Epithelial cell of proximal tubule (primary cell): ENCODE measurements at regions not wholly inside any gene's neighbourhood (a gene's known extent, or its start where the extent isn't known, plus 50 kb on each side); places are given as distances from the start of the nearest gene placed in this dataset.

Experiments
- DNase-seq: peaks from one replicate; pipeline ENCODE4 v3.0.0-alpha.2; 2011; ENCODE audit warnings: low read depth
- H3K4me3 ChIP-seq: 2 replicates; pipeline ENCODE4 v1.5.1; 2011; ENCODE audit warnings: low read depth, mild to moderate bottlenecking, low read length
- TF ChIP-seq, protein P1 (sequence below): conservative IDR thresholded peaks from 2 replicates; pipeline ENCODE4 v1.5.1; 2012; ENCODE audit warnings: low read depth, mild to moderate bottlenecking, low read length

DNA sequence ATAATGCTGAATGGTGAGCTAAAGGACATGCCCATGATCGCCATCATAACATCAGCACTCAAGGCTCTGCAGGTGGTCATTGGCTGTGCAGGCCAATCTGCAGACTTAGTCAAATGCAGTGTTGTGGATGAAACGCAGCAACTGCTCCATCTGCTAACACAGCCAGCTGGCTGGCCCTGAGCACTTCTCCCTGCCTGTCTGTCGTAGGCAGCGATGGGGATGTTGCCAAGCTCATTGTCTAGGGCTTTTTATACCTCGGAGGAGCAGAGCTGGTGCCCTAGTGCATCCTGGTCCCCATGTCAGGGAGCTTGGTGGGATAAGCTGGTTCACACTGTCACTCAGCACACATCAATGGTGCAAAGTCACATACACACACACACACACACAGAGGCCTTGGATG is 189.4 kb downstream of the TENT4A start:
- DNase-seq = no peak
- no peak overlapping the region for H3K4me3 ChIP-seq
- TF ChIP-seq, protein P1, sequence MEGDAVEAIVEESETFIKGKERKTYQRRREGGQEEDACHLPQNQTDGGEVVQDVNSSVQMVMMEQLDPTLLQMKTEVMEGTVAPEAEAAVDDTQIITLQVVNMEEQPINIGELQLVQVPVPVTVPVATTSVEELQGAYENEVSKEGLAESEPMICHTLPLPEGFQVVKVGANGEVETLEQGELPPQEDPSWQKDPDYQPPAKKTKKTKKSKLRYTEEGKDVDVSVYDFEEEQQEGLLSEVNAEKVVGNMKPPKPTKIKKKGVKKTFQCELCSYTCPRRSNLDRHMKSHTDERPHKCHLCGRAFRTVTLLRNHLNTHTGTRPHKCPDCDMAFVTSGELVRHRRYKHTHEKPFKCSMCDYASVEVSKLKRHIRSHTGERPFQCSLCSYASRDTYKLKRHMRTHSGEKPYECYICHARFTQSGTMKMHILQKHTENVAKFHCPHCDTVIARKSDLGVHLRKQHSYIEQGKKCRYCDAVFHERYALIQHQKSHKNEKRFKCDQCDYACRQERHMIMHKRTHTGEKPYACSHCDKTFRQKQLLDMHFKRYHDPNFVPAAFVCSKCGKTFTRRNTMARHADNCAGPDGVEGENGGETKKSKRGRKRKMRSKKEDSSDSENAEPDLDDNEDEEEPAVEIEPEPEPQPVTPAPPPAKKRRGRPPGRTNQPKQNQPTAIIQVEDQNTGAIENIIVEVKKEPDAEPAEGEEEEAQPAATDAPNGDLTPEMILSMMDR = no peak

DNA sequence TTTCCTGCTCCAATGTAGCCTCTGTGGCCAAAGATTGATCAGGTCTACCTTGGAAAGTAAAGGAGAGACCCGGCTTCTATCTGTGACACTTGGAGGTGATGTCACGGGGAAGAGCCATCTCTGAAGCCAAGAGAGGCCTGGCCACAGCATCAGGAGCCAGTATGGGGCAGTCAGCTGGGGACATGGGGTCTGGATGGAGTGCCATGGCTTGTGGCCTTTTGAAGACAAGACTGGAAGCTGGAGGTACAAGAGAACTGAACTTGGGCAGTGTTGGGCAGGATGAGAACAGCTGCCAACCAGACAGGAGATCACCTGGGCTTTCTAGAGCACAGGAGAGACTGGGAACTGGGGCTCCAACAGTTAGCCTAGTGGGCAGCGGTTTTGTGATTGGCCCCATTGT is 190.7 kb downstream of the TENT4A start:
- no peak for DNase-seq
- no peak overlapping the region for H3K4me3 ChIP-seq
- TF ChIP-seq, protein P1 = no peak

DNA sequence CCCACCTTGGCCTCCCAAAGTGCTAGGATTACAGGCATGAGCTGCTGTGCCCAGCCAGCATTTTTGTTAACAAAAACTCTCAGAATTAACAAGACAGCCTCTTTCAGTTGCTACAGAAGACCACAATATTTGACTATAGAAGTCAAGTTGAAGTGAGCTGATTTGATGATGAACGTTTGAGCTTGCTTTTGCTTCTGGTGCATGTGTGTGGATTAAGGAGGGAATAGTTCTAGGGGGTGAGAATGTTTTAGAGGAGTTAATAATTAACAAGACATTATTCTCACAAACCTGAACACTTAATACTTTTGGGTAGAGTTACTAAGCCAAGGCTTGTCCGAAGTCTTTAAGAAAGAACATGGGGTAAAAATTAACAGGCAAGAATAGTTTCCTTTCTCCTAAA is 191.6 kb downstream of the TENT4A start:
- DNase-seq = no peak
- TF ChIP-seq, protein P1 = no peak
- H3K4me3 ChIP-seq = no peak overlapping the region

DNA sequence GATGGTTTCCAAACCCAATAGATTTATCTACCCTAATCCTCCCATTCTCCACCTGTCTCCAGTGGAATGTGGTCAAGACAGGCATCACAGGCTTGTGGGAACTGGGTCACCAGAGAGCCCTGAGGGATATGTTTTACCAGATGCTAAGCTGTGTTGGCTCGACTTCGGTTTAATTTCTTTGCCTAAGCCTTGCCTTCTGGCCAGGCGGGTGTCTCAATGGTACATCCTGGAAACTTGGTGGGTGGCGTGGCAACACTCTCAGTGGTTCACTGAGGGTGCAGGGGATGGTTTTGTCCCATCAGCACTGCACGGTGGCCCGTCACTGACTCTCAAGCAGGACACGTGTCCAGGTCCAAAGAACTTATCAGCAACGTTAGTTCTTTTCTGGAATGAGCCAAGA is 192.2 kb downstream of the TENT4A start:
- TF ChIP-seq, protein P1 = no peak
- DNase-seq = no peak
- H3K4me3 ChIP-seq = no peak overlapping the region

DNA sequence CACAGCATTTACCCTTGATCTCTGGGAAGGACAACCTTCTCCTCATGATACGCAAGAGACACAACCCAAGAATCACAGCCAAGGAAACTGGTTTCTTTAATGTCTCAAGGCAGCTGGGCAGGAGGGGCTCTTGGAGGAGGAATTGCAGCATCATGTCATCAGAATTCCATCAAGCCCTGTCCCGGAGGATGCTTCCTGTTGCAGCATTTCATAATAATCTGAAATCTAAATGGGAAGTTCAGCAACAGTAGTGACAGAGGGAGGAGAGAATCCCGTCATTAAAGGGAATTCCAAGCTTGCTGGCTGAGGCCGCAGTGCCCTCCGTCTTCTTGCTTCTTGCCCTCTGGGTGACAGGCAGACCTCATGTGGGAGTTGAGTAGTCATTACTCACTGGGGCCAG is 192.7 kb downstream of the TENT4A start:
- H3K4me3 ChIP-seq = no peak overlapping the region
- TF ChIP-seq, protein P1 = no peak
- peak; percentile 6 for DNase-seq

DNA sequence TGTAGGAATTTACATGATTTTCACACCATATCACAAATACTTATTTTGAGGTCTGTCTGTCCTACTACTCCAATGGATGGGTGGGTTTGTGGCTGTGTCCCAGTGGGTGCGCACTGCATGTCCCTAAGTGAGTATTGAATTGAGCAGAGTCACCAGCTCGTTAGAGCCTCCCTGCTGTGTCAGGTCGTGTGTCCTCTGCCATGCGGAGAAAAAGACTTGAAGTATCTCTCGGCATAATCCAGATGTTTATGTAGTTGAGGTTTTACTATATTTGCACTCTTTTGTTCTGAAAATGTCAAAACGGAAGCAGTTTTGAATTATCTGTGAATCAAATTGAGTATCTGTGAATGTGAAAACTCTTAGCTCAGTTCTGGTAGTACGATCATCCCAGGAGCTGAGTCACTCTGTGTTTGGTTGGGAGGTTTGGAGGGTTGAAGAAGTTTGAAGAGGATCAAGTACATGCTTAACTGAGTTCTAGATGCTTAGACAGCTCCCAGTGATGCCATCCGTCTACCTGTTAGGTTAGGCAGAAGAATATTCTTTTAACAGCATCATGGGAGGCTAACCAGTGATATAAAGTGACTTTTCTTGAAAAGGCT is 194.2 kb downstream of the TENT4A start:
- TF ChIP-seq, protein P1 = no peak
- no peak for DNase-seq
- no peak overlapping the region for H3K4me3 ChIP-seq

DNA sequence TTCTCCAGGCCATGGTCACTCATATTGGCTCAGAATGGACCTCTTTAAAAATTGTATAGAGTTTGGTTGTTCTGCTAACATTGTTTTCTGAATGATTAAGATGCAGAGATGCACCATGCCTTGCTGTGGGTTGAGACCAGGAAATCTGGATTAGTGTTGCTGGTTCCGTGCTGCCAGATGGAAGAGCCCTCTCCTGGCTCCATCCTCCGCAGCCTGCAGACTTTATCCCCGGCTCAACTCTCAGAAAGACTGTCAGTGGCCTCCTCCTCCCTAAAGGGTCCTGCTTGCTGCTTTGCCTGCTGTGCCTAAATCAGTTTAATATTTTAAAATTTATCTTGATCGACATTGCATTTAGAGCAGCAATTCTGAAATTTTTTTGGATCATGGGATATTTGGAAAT is 196.7 kb downstream of the TENT4A start:
- no peak for DNase-seq
- TF ChIP-seq, protein P1 = no peak
- no peak overlapping the region for H3K4me3 ChIP-seq
